ENCODE measurements at regions not wholly inside any gene's neighbourhood (a gene's known extent, or its start where the extent isn't known, plus 50 kb on each side); places are given as distances from the start of the nearest gene placed in this dataset.

DNA sequence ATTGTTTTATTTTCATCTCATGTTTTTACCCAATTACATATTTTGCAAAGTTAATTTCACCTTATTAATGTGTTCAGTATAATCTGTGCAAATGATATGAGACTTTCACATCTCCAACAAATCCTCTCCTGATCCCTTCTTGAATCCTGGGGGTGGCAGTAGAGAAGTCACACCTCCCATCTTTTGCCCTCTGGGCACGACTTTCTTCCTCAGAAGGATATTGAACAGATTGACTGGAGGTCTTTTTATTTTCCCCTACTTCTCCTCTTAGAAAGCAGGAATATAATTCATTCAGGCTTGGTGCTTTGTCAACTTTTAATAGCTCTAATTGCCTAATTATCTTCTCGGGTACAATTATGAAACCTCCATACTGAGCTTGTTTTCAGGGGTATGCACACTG, 1037.1 kb upstream of the NUDT12 start:
- TF ChIP-seq GATA3 (IDR thresholded peaks at IDR 0.05; ENCODE audit: low read depth, low read length) (no peak), GATA2 (IDR thresholded peaks at IDR 0.05; ENCODE audit: low read depth, low read length) (no peak)
